Trophoblast cell (in vitro differentiated cells and primary cell): ENCODE measurements at regions not wholly inside any gene's neighbourhood (a gene's known extent, or its start where the extent isn't known, plus 50 kb on each side); places are given as distances from the start of the nearest gene placed in this dataset.
A peak's percentile ranks its signal among the peaks of the same experiment; 100 is the strongest.
"Not testable (repeated sequence)": the region's sequence is repeated elsewhere in the genome, so short reads cannot be mapped to it uniquely, and the experiment has no call there.

Experiments used
- DNase-seq, 2 donors: peaks; one replicate each; pipeline ENCODE4 v3.0.0-alpha.2; 2016
- H2AFZ ChIP-seq: 2 replicates; pipeline ENCODE4 v1.6.1; 2013; ENCODE audit warnings: low read length, moderate library complexity, mild to moderate bottlenecking; ENCODE audit not compliant: insufficient read depth, poor library complexity
- H2AK5ac ChIP-seq: 2 replicates; pipeline ENCODE4 v1.6.1; 2013; ENCODE audit warnings: mild to moderate bottlenecking, low read length
- H2BK120ac ChIP-seq: 2 replicates; pipeline ENCODE4 v1.6.1; 2013; ENCODE audit warnings: low read length, mild to moderate bottlenecking, moderate library complexity; ENCODE audit not compliant: insufficient read depth, poor library complexity
- H2BK12ac ChIP-seq: 2 replicates; pipeline ENCODE4 v1.6.1; 2013; ENCODE audit warnings: mild to moderate bottlenecking, low read length, moderate library complexity
- H2BK5ac ChIP-seq: 2 replicates; pipeline ENCODE4 v1.6.1; 2013; ENCODE audit warnings: low read length, low read depth, moderate library complexity, mild to moderate bottlenecking; ENCODE audit not compliant: poor library complexity
- H3K14ac ChIP-seq: 2 replicates; pipeline ENCODE4 v1.6.1; 2013; ENCODE audit warnings: mild to moderate bottlenecking, low read length
- H3K18ac ChIP-seq: 2 replicates; pipeline ENCODE4 v1.6.1; 2013; ENCODE audit warnings: mild to moderate bottlenecking, low read length
- H3K23ac ChIP-seq: 2 replicates; pipeline ENCODE4 v1.6.1; 2013; ENCODE audit warnings: low read length
- H3K27ac ChIP-seq: 2 replicates; pipeline ENCODE4 v1.5.1; 2013; ENCODE audit warnings: low read depth, mild to moderate bottlenecking, inconsistent platforms, low read length, moderate library complexity
- H3K27me3 ChIP-seq: 2 replicates; pipeline ENCODE4 v1.6.1; 2013; ENCODE audit warnings: inconsistent platforms, mild to moderate bottlenecking, low read length, moderate library complexity; ENCODE audit not compliant: insufficient read depth
- H3K36me3 ChIP-seq, 2 experiments: 1 replicate in 1 of 2; 2 replicates in 1 of 2; pipeline ENCODE4 v1.6.1; 2013; ENCODE audit warnings: low read length in 2 of 2, mild to moderate bottlenecking in 2 of 2, moderate library complexity in 1 of 2; ENCODE audit not compliant: insufficient read depth in 2 of 2, control insufficient read depth in 1 of 2
- H3K4ac ChIP-seq: 2 replicates; pipeline ENCODE4 v1.6.1; 2013; ENCODE audit warnings: low read depth, mild to moderate bottlenecking, low read length, moderate library complexity
- H3K4me1 ChIP-seq, 2 experiments: 1 replicate in 1 of 2; 2 replicates in 1 of 2; pipeline ENCODE4 v1.6.1; 2013; ENCODE audit warnings: low read length in 2 of 2, mild to moderate bottlenecking in 2 of 2, moderate library complexity in 1 of 2; ENCODE audit not compliant: insufficient read depth in 2 of 2, control insufficient read depth in 1 of 2
- H3K4me2 ChIP-seq: 2 replicates; pipeline ENCODE4 v1.6.1; 2013; ENCODE audit warnings: inconsistent platforms, mild to moderate bottlenecking, low read length, moderate library complexity
- H3K4me3 ChIP-seq: 2 replicates; pipeline ENCODE4 v1.5.1; 2013; ENCODE audit warnings: mild to moderate bottlenecking, low read depth, low read length, inconsistent platforms
- H3K79me1 ChIP-seq: one replicate; pipeline ENCODE4 v1.6.1; 2013; ENCODE audit warnings: low read length
- H3K79me2 ChIP-seq: 2 replicates; pipeline ENCODE4 v1.6.1; 2013; ENCODE audit warnings: low read length, mild to moderate bottlenecking; ENCODE audit not compliant: control insufficient read depth, insufficient read depth, poor library complexity
- H3K9ac ChIP-seq: 2 replicates; pipeline ENCODE4 v1.6.1; 2013; ENCODE audit warnings: mild to moderate bottlenecking, low read length
- H3K9me3 ChIP-seq: 2 replicates; pipeline ENCODE4 v1.6.1; 2013; ENCODE audit warnings: low read depth, mild to moderate bottlenecking, control low read depth, inconsistent platforms, low read length; ENCODE audit not compliant: insufficient read depth
- H4K12ac ChIP-seq: 2 replicates; pipeline ENCODE4 v1.6.1; 2013; ENCODE audit warnings: low read depth, mild to moderate bottlenecking, low read length, moderate library complexity
- H4K8ac ChIP-seq: 2 replicates; pipeline ENCODE4 v1.6.1; 2013; ENCODE audit warnings: low read depth, mild to moderate bottlenecking, low read length, moderate library complexity
- H4K91ac ChIP-seq: one replicate; pipeline ENCODE4 v1.6.1; 2013; ENCODE audit warnings: low read depth, mild to moderate bottlenecking, low read length, moderate library complexity
- WGBS: extraction: QIAGEN DNeasy Blood & Tissue Kit; methylation state at CpG from one replicate; pipeline ENCODE4 v1.1.7; 2013; ENCODE audit warnings: missing lambda C conversion rate; ENCODE audit not compliant: insufficient read length, insufficient coverage; ENCODE audit errors: extremely low coverage; 5-methylcytosine and 5-hydroxymethylcytosine counted together

DNA sequence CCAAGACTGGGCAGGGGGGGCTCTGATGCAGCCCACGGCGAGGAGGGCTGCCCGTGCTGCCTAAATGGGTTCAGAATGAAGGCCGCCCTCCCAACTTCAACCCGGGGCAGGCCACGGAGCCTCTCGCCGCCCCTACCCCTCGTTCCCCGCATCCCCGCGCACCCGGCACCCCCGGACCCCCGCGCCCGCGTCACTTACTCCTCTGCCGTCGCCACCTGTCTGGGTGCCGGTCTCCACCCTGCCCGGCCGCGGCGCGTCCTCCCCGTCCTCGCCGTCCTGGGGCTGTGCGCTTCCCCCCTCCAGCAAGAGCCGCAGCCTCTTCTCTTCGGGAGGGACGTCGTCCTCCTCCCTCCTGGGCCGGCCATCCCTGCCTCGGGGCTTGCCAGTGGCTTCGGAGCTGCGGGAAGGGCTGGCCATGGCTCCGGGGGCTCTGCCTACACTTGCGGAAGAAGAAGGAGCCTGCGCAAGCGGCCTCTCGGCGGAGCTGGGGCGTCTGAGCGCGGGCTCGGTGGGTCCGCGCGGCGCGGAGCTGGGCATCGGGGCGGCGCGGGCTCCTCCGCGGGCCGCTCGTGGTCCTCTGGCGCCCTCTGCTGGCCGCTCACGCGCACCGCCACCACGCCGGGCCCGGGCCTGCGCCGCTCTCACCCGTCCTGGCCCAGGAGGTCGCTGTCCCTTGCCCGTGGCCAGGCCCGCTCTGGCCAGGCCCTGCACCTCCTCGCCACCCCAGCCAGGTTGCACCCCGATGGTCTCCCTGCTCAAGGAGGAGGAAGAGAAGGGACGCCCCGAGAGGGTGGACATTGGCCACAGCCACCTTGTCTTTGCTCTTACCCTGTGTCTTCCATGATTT lies 59.3 kb upstream of the CLEC6A start:
- Histone ChIP-seq H3K4me2 (peak overlapping the region; percentile 89), H3K4me3 (peak overlapping the region; percentile 70)
- DNase-seq = peak; percentile 45 to 72
- not testable (repeated sequence) for H2AFZ ChIP-seq, H3K4ac ChIP-seq, H3K27ac ChIP-seq, H3K18ac ChIP-seq, H3K23ac ChIP-seq, H3K79me2 ChIP-seq, H3K79me1 ChIP-seq, H2BK120ac ChIP-seq, H3K9me3 ChIP-seq, H3K9ac ChIP-seq, H3K14ac ChIP-seq, H3K27me3 ChIP-seq, H4K12ac ChIP-seq, H3K4me1 ChIP-seq, H2BK5ac ChIP-seq, H4K8ac ChIP-seq, H2AK5ac ChIP-seq, H2BK12ac ChIP-seq, H3K36me3 ChIP-seq, H4K91ac ChIP-seq
- no CpG with 5 or more reads among the region's 79 CpGs for WGBS

DNA sequence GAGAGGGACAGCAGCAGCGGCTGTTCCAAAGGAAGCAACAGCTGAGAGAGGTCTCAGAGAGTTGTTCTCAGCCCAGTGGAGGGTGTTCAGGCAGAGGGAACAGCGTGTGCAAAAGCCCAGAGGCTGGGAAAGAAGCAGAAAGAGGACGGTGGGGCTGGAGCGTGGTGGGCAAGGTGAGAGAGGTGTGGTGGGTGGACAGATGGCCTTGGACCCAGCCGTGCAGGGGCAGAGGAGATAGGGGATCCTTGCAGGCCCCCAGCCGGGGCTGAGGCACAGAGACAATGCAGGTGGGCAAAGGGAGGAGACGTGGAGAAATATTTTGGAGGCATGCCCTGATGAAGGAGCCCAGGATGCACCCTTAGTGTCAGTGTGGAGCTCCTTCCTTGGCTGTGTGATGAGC lies 58.4 kb upstream of the CLEC6A start:
- not testable (repeated sequence) for H3K79me1 ChIP-seq, H2BK120ac ChIP-seq, H3K23ac ChIP-seq, H3K18ac ChIP-seq, H4K8ac ChIP-seq, H3K27ac ChIP-seq, H4K12ac ChIP-seq, H3K4me1 ChIP-seq, H3K9me3 ChIP-seq, H2BK12ac ChIP-seq, H2AK5ac ChIP-seq, H3K4me2 ChIP-seq, H3K14ac ChIP-seq, H3K9ac ChIP-seq, H2BK5ac ChIP-seq, H3K36me3 ChIP-seq, H3K4me3 ChIP-seq, H3K79me2 ChIP-seq, H4K91ac ChIP-seq, H3K4ac ChIP-seq, H2AFZ ChIP-seq, DNase-seq, H3K27me3 ChIP-seq
- WGBS = no CpG with 5 or more reads among the region's 7 CpGs

DNA sequence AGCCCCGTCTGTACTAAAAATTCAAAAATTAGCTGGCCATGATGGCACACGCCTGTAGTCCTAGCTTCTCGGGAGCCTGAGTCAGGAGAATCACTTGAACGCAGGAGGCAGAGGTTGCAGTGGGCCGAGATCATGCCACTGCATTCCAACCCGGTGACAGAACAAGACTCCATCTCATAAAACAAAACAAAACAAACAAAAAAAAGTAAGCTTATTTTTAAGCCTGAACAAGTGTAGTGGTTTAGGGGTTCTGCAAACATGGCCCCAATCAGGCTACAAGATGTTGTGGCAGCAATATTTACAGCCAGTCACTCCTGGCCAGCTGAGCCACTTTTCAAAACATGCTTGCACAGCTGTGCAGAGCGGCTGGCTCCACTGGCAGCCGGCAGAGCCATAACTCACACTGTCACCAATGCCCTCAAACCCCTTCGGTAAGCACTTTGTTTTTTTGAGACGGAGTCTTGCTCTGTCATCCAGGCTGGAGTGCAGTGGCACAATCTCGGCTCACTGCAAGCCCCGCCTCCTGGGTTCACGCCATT lies 56.2 kb upstream of the CLEC6A start:
- H3K23ac ChIP-seq, H4K8ac ChIP-seq, H3K79me1 ChIP-seq, H2BK120ac ChIP-seq, H2BK5ac ChIP-seq, H2AFZ ChIP-seq, H3K27ac ChIP-seq, H3K9me3 ChIP-seq, H3K27me3 ChIP-seq, H3K79me2 ChIP-seq, H3K4me1 ChIP-seq, H3K18ac ChIP-seq, H2BK12ac ChIP-seq, H3K9ac ChIP-seq, H3K36me3 ChIP-seq, H3K14ac ChIP-seq, H3K4ac ChIP-seq, H4K12ac ChIP-seq, H4K91ac ChIP-seq, H3K4me2 ChIP-seq, DNase-seq, H3K4me3 ChIP-seq, H2AK5ac ChIP-seq: not testable (repeated sequence)
- no CpG with 5 or more reads among the region's 13 CpGs for WGBS

DNA sequence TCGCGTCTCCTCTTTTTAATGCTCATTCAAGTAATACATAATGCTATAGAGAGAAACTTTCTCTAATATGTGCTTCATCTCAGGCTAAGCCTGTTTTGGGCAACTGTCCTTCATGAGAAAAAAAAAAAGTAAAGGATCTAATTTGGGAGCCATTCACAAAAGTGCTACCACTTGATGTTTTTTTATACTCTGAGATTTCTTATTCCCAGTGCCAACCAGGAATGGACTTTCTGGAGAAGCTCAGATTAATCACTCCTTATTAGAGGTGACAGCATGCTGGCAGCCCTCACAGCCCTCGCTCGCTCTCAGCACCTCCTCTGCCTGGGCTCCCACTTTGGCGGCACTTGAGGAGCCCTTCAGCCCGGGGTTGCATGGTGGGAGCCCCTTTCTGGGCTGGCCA lies 51.9 kb upstream of the CLEC6A start:
- not testable (repeated sequence) for H2BK5ac ChIP-seq, H2BK12ac ChIP-seq, DNase-seq, H3K4me1 ChIP-seq, H3K27ac ChIP-seq, H2BK120ac ChIP-seq, H2AFZ ChIP-seq, H3K79me2 ChIP-seq, H3K14ac ChIP-seq, H3K27me3 ChIP-seq, H3K18ac ChIP-seq, H4K91ac ChIP-seq, H3K9me3 ChIP-seq, H2AK5ac ChIP-seq, H3K9ac ChIP-seq, H4K12ac ChIP-seq, H4K8ac ChIP-seq, H3K23ac ChIP-seq, H3K4me3 ChIP-seq, H3K4me2 ChIP-seq, H3K36me3 ChIP-seq, H3K79me1 ChIP-seq, H3K4ac ChIP-seq
- WGBS = no CpG with 5 or more reads among the region's 6 CpGs
